IPS-NIHi11 (cell line): ENCODE measurements at regions not wholly inside any gene's neighbourhood (a gene's known extent, or its start where the extent isn't known, plus 50 kb on each side); places are given as distances from the start of the nearest gene placed in this dataset.

Experiments used
- DNase-seq: peaks from one replicate; pipeline ENCODE4 v3.0.0; 2012; ENCODE audit warnings: mixed read lengths, low spot score

GRCh38 chr21:27645285-27645684, 678.4 kb upstream of the ADAMTS5 start:
- no peak for DNase-seq

GRCh38 chr21:27643326-27643725, 676.4 kb upstream of the ADAMTS5 start:
- no peak for DNase-seq

GRCh38 chr21:27639286-27639685, 672.4 kb upstream of the ADAMTS5 start:
- DNase-seq: no peak

- no peak for DNase-seq
These were observed 669.8 kb upstream of the ADAMTS5 start for GRCh38 chr21:27636656-27637055.

- no peak for DNase-seq
These were observed 666.7 kb upstream of the ADAMTS5 start for GRCh38 chr21:27633631-27634030.

- DNase-seq: no peak
These were observed 664.6 kb upstream of the ADAMTS5 start for GRCh38 chr21:27631471-27631870.

- DNase-seq: no peak
These were observed 655.7 kb upstream of the ADAMTS5 start for GRCh38 chr21:27622631-27623030.

- no peak for DNase-seq
These were observed 647.3 kb upstream of the ADAMTS5 start for GRCh38 chr21:27614231-27614630.

- no peak for DNase-seq
These were observed 639.5 kb upstream of the ADAMTS5 start for GRCh38 chr21:27606422-27606821.

- DNase-seq: no peak
These were observed 629.3 kb upstream of the ADAMTS5 start for GRCh38 chr21:27596196-27596595.

- DNase-seq: no peak
These were observed 628.8 kb upstream of the ADAMTS5 start for GRCh38 chr21:27595716-27596115.

GRCh38 chr21:27590271-27590670, 623.4 kb upstream of the ADAMTS5 start:
- DNase-seq: no peak

GRCh38 chr21:27589781-27590180, 622.9 kb upstream of the ADAMTS5 start:
- DNase-seq: no peak

GRCh38 chr21:27586986-27587385, 620.1 kb upstream of the ADAMTS5 start:
- no peak for DNase-seq

- no peak for DNase-seq
These were observed 619.4 kb upstream of the ADAMTS5 start for GRCh38 chr21:27586326-27586725.

- no peak for DNase-seq
These were observed 617.4 kb upstream of the ADAMTS5 start for GRCh38 chr21:27584256-27584655.

GRCh38 chr21:27582948-27583430, 616.1 kb upstream of the ADAMTS5 start:
- DNase-seq: no peak

- no peak for DNase-seq
These were observed 615.5 kb upstream of the ADAMTS5 start for GRCh38 chr21:27582246-27582947.

- DNase-seq: no peak
These were observed 614.3 kb upstream of the ADAMTS5 start for GRCh38 chr21:27581168-27581567.

GRCh38 chr21:27580276-27580675, 613.4 kb upstream of the ADAMTS5 start:
- no peak for DNase-seq

- DNase-seq: no peak
These were observed 611.9 kb upstream of the ADAMTS5 start for GRCh38 chr21:27578741-27579265.

- DNase-seq: no peak
These were observed 605.8 kb upstream of the ADAMTS5 start for GRCh38 chr21:27572696-27573095.

- no peak for DNase-seq
These were observed 604.8 kb upstream of the ADAMTS5 start for GRCh38 chr21:27571706-27572105.

GRCh38 chr21:27570306-27570868, 603.5 kb upstream of the ADAMTS5 start:
- DNase-seq: no peak
